ENCODE measurements at regions not wholly inside any gene's neighbourhood (a gene's known extent, or its start where the extent isn't known, plus 50 kb on each side); places are given as distances from the start of the nearest gene placed in this dataset.

DNA sequence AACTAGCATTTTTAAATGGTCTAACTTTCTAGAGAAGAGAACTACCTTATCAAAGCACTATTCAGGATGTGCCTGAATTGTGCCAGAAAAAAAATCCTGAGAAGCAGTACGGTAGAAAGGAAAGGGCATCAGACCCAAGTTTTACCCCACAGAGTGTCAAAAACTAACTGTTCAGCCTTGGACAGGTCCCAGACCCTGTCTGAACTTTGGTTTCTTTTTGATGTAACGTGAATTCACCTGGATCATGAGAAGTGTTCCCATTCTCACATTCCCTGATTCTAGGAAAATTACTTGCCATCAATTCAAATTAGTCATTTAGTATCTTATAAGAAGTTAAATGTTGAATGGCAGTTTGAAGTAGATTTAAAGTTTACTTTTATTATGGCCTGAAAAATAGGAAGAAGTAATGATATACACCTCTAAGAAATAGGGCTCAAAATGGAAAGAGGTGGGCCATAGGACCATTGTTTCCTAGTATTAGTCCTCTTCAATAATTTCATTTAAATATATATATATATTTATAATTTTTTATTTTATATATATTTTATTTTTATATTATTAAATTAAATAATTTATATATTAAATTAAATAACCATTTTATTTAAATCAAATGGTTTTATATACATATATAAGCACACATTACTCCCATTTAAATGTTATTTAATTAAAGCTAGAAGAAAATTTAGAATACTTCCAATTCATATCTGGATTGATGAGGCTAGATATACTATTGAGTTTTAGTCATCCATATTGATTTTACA, 181.9 kb upstream of the PPARGC1A start:
- TF ChIP-seq, protein P1, sequence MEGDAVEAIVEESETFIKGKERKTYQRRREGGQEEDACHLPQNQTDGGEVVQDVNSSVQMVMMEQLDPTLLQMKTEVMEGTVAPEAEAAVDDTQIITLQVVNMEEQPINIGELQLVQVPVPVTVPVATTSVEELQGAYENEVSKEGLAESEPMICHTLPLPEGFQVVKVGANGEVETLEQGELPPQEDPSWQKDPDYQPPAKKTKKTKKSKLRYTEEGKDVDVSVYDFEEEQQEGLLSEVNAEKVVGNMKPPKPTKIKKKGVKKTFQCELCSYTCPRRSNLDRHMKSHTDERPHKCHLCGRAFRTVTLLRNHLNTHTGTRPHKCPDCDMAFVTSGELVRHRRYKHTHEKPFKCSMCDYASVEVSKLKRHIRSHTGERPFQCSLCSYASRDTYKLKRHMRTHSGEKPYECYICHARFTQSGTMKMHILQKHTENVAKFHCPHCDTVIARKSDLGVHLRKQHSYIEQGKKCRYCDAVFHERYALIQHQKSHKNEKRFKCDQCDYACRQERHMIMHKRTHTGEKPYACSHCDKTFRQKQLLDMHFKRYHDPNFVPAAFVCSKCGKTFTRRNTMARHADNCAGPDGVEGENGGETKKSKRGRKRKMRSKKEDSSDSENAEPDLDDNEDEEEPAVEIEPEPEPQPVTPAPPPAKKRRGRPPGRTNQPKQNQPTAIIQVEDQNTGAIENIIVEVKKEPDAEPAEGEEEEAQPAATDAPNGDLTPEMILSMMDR (IDR thresholded peaks at IDR 0.05), result no peak
- TF ChIP-seq POLR2A (IDR thresholded peaks at IDR 0.05), result no peak
